Mucosa of rectum (tissue), 2 donors: ENCODE measurements at regions not wholly inside any gene's neighbourhood (a gene's known extent, or its start where the extent isn't known, plus 50 kb on each side); places are given as distances from the start of the nearest gene placed in this dataset.
A peak's percentile ranks its signal among the peaks of the same experiment; 100 is the strongest.

Experiments used
- H3K27ac ChIP-seq, 2 donors: one replicate each; pipeline ENCODE4 v1.7.0; 2013; ENCODE audit warnings: inconsistent platforms in 2 of 2, low read depth in 2 of 2, low read length in 2 of 2
- H3K27me3 ChIP-seq, 2 donors: one replicate each; pipeline ENCODE4 v1.7.0; 2013; ENCODE audit warnings: low read length in 2 of 2; ENCODE audit not compliant: control insufficient read depth in 2 of 2, insufficient read depth in 2 of 2
- H3K36me3 ChIP-seq, 2 donors: one replicate each; pipeline ENCODE4 v1.7.0; 2013; ENCODE audit warnings: low read length in 2 of 2; ENCODE audit not compliant: control insufficient read depth in 2 of 2, insufficient read depth in 2 of 2
- H3K4me1 ChIP-seq, 2 donors: one replicate each; pipeline ENCODE4 v1.7.0; 2013; ENCODE audit warnings: low read length in 2 of 2, mild to moderate bottlenecking in 1 of 2; ENCODE audit not compliant: control insufficient read depth in 2 of 2, insufficient read depth in 2 of 2
- H3K4me3 ChIP-seq, 2 donors: one replicate each; pipeline ENCODE4 v1.7.0; 2013; ENCODE audit warnings: low read length in 2 of 2
- H3K9ac ChIP-seq, 2 donors: one replicate each; pipeline ENCODE4 v1.7.0; 2013; ENCODE audit warnings: low read length in 2 of 2, low read depth in 1 of 2, mild to moderate bottlenecking in 1 of 2
- H3K9me3 ChIP-seq, 2 donors: one replicate each; pipeline ENCODE4 v1.7.0; 2013; ENCODE audit warnings: low read length in 2 of 2; ENCODE audit not compliant: control insufficient read depth in 2 of 2
- donor health status: healthy.
- donor health status: Normal muscosa, but diverticular disease.

DNA sequence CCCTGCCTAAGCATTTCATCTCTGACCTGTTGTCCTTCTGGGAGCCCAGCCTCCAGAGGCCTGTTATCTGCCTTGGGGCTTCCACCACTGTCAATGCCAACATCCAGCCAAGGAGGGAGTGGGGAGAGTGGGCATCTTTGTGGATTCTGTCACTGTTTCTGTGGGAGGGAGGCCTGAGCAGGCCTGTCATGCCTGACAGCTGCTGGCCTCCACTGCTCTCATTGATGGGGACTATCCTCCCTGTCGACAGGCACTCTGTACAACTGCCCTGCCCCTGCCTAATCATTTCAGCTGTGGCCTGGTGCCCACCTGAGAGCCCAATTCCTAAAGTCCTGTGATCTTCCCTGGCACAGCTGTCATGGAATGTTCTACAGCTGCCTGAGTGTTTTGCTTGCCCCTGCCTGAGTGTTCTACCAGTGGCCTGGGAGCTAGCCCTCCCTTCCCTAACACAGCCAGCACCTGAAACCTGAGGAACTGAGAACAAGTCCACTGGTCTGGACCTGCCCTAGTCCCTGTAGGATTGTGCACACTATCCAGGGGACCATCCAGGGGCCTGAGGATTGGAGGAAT is 145.3 kb downstream of the FAM83B start:
- H3K27ac ChIP-seq = no peak overlapping the region
- H3K9ac ChIP-seq = no peak overlapping the region
- no peak overlapping the region for H3K4me3 ChIP-seq
- H3K27me3 ChIP-seq = no peaks in the 10 kb centered on the region
- peaks cover 0 to 12% of the 10 kb centered on the region in 2 donors for H3K4me1 ChIP-seq
- no peaks in the 10 kb centered on the region for H3K9me3 ChIP-seq
- no peaks in the 10 kb centered on the region for H3K36me3 ChIP-seq

DNA sequence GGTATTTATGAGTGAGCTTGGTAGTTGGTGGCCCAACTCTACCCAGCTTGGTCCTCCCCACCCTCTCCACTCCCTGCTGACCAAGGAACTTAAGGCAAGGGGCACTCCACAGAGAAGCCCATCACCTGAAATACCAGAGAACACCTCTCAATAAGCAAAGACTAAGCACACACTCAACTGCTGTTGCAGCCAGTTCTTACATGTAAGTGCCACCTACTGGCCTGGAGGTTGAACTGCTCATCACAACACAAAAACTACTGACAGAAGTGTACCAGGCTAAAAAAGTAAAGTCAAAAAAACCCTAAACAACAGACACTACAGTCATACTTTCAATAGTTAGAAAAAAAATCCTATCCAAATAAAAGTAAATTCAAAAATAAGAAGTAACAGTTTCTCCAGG is 146.2 kb downstream of the FAM83B start:
- H3K4me3 ChIP-seq = no peak overlapping the region
- H3K9me3 ChIP-seq = no peaks in the 10 kb centered on the region
- H3K27me3 ChIP-seq = no peaks in the 10 kb centered on the region
- no peak overlapping the region for H3K9ac ChIP-seq
- H3K27ac ChIP-seq = no peak overlapping the region
- H3K36me3 ChIP-seq = no peaks in the 10 kb centered on the region
- peaks cover 0 to 12% of the 10 kb centered on the region in 2 donors for H3K4me1 ChIP-seq

DNA sequence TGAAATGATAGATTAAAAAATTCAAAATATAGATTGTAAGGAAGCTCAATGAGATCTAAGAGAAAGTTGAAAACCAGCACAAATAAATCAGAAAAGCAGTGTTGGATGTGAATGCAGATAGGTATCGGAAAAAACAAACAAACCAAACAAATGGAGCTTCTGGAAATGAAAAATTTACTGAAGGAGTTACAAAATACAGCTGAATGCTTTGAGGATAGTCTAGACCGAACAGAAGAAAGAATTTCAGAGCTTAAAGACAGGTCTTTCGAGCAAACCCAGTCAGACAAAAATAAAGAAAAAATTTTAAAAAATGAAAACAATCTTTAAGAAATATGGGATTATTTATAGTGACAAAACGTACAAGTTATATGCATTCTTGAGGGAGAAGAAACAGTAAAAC is 146.7 kb downstream of the FAM83B start:
- no peak overlapping the region for H3K9ac ChIP-seq
- no peaks in the 10 kb centered on the region for H3K9me3 ChIP-seq
- peak overlapping the region in 1 of 2 donors; percentile 26 for H3K27ac ChIP-seq
- H3K4me3 ChIP-seq = no peak overlapping the region
- H3K36me3 ChIP-seq = no peaks in the 10 kb centered on the region
- H3K4me1 ChIP-seq = peaks cover 0 to 7% of the 10 kb centered on the region in 2 donors
- H3K27me3 ChIP-seq = no peaks in the 10 kb centered on the region

DNA sequence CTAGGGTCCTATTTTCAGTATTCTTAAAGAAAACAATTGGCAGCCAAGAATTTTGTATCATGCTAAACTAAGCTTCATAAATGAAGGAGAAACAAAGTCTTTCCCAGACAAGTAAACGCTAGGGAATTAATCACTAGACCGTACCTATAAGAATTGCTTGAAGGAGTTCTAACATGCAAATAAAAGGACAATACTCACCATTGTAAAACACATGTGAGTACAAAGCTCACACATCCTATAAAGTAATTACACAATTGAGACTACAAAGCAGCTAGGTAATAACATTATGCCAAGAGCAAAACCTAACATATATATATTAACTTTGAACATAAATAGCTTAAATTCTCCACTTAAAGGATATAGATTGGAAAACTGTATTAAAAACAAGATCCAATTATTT is 147.4 kb downstream of the FAM83B start:
- Histone ChIP-seq H3K27ac (no peak overlapping the region), H3K27me3 (no peaks in the 10 kb centered on the region), H3K36me3 (no peaks in the 10 kb centered on the region), H3K9me3 (no peaks in the 10 kb centered on the region), H3K9ac (no peak overlapping the region), H3K4me1 (peaks cover 0 to 7% of the 10 kb centered on the region in 2 donors), H3K4me3 (no peak overlapping the region)

DNA sequence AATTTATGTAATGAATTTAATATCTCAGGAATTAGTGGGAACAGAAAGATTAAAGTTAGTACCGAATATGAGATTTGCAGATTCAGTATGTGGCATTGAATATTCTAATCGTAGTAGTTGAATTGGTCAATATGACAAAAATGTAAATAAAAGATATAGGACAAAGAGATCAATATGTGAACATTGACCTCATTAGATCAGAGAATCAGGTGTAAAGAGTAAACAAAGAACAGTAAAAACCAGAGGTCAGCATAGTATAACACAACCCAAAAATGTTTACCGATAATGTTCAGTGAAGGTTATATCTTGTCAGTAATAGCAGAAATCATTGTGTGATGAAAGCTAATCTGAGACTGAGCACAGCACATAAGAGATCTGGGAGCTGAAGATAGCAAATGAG is 152.0 kb downstream of the FAM83B start:
- no peaks in the 10 kb centered on the region for H3K27me3 ChIP-seq
- H3K4me1 ChIP-seq = peaks cover 0 to 5% of the 10 kb centered on the region in 2 donors
- no peak overlapping the region for H3K27ac ChIP-seq
- H3K9me3 ChIP-seq = no peaks in the 10 kb centered on the region
- H3K4me3 ChIP-seq = no peak overlapping the region
- no peaks in the 10 kb centered on the region for H3K36me3 ChIP-seq
- no peak overlapping the region for H3K9ac ChIP-seq

DNA sequence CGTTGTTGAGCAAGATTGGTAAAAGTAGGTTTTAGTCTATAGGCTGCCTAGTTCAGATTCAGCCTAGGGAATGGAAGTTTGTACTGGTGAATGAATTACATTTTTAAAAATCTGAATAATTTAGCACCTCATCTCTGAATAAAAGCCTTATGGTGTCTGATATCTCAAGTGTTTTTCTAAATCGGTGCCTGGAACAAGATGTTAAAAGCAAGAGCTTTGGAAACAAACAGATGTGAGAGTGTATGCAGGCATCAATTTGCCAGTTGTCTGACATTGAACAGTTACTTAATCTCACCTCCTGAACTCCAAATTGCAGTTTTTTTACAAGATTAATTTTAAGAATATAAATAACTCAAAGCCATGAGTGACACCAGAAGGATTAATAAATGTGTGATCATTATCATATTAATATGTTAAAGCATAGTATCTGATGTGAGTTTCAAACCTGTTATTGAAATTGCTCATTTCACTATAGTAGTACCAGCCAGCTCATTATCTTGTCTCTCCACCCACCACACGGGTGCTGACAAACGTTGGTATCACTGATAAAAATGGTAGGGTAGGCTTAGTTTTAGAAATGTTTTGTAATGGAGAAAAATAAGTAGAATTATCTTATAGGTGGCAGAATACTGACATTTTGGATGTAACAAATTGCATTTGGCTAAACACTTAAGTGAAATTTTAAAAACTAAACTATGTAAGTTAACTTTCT is 157.3 kb downstream of the FAM83B start:
- no peak overlapping the region for H3K9ac ChIP-seq
- H3K27ac ChIP-seq = no peak overlapping the region
- H3K4me1 ChIP-seq = no peaks in the 10 kb centered on the region
- no peak overlapping the region for H3K4me3 ChIP-seq
- no peaks in the 10 kb centered on the region for H3K36me3 ChIP-seq
- H3K27me3 ChIP-seq = no peaks in the 10 kb centered on the region
- no peaks in the 10 kb centered on the region for H3K9me3 ChIP-seq

DNA sequence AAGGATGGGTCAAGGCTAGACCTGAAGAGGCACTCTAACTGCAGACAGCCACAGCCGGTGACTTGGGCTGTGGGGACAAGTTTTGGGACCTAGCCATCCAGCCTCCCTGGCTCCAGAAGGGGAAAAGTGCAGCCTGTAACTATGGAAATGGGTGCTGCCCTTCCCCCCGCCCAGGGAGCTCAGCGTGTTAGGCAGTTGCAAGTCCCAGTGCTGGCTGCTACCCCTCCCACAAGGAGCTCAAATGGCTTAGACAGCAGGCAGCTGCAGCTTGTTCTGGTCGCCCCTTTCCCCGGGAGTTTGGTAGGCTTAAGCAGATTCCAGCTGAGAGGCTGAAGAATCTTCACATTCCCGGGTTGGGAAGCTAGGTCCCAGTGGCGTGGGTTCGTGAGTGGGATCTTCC is 162.6 kb downstream of the FAM83B start:
- no peaks in the 10 kb centered on the region for H3K9me3 ChIP-seq
- H3K4me3 ChIP-seq = no peak overlapping the region
- H3K4me1 ChIP-seq = no peaks in the 10 kb centered on the region
- no peaks in the 10 kb centered on the region for H3K36me3 ChIP-seq
- no peaks in the 10 kb centered on the region for H3K27me3 ChIP-seq
- H3K27ac ChIP-seq = no peak overlapping the region
- no peak overlapping the region for H3K9ac ChIP-seq

DNA sequence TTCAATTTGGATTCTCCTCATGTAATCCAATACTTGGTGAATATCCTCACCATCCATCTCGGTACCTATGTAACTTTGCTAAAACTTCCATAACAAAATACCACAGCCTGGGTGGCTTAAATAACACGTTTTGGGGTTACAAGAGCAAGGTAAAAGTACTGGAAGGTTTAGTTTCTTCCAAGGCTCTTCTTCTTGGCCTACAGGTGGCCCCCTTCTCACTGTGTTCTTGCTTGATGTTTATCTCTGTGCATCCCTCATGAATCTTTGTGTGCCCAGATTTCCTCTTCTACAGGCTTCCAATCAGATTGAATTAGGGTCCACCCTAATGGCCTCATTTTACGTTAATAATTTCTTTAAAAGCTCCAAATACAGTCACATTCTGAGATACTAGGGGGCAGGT is 163.3 kb upstream of the HCRTR2 start:
- no peak overlapping the region for H3K4me3 ChIP-seq
- H3K9ac ChIP-seq = no peak overlapping the region
- no peak overlapping the region for H3K27ac ChIP-seq
- no peaks in the 10 kb centered on the region for H3K4me1 ChIP-seq
- H3K27me3 ChIP-seq = no peaks in the 10 kb centered on the region
- no peaks in the 10 kb centered on the region for H3K9me3 ChIP-seq
- H3K36me3 ChIP-seq = no peaks in the 10 kb centered on the region

DNA sequence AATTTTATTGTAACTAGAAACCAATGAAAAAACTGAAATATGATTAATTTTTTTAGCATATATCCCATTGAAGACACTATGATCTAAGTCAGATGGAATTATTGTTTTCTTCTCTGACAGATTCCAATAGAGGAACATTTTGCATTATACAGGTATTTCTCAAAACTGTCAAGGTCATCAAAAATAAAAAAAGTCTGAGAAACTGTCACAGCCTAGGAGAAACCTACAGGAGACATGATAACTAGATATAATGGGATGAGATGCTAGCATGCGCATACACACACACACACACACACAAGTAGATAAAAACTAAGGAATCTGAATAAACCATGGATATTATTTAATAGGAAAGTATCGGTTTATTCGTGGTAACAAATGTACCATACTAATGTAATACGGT is 161.9 kb upstream of the HCRTR2 start:
- H3K27me3 ChIP-seq = no peaks in the 10 kb centered on the region
- H3K36me3 ChIP-seq = no peaks in the 10 kb centered on the region
- peaks cover 0 to under 1% of the 10 kb centered on the region in 2 donors for H3K4me1 ChIP-seq
- H3K9ac ChIP-seq = no peak overlapping the region
- no peak overlapping the region for H3K4me3 ChIP-seq
- no peak overlapping the region for H3K27ac ChIP-seq
- no peaks in the 10 kb centered on the region for H3K9me3 ChIP-seq

DNA sequence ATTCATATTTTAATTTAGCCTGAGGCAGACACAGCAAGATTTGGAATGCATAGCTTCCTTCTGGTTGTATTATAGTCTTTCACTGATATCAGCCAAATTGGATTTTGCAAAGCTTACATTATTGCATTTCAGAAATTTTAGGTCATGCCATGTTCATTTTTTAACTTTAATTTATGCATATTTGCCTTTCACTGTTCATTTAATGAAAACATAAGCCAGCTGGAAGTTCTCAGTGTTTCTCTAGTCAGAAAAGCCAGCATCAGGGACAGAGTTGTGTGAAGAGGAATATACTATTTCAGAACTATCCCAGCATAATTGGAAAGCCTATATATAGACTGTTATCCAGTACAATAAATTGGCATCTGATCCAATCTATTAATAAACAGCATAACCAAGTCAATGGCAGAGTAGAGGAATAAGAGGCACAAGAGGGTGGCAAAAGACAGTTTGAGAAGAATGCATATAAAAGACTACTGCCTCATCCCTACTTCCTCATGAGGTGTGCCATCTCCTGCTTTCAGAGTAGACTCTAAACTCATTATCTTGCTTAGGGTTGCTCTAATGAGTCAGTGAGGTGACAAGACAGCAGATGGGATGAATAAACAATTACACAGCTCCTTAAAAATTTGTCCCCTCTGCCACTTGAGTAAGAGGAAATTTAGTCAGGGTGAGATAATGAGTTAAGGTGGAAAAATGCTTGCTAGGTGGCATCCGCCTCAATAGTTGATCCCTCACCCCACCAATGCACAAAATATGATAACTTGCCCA is 159.8 kb upstream of the HCRTR2 start:
- Histone ChIP-seq H3K27ac (no peak overlapping the region), H3K27me3 (no peaks in the 10 kb centered on the region), H3K36me3 (no peaks in the 10 kb centered on the region), H3K4me1 (peaks cover 0 to 4% of the 10 kb centered on the region in 2 donors), H3K9me3 (no peaks in the 10 kb centered on the region), H3K4me3 (no peak overlapping the region), H3K9ac (no peak overlapping the region)
